ENCODE measurements at regions not wholly inside any gene's neighbourhood (a gene's known extent, or its start where the extent isn't known, plus 50 kb on each side); places are given as distances from the start of the nearest gene placed in this dataset.

GRCh38 chr22:27192135-27192829 is 534.9 kb downstream of the MIAT start:
- DNase-seq = no peak

GRCh38 chr22:27193215-27193614 is 535.8 kb downstream of the MIAT start:
- no peak for DNase-seq

GRCh38 chr22:27193636-27194035 is 536.2 kb downstream of the MIAT start:
- no peak for DNase-seq

GRCh38 chr22:27194096-27194748 is 536.8 kb downstream of the MIAT start:
- no peak for DNase-seq

GRCh38 chr22:27195094-27195493 is 537.7 kb downstream of the MIAT start:
- no peak for DNase-seq

GRCh38 chr22:27195494-27195893 is 538.1 kb downstream of the MIAT start:
- DNase-seq = no peak

- DNase-seq = no peak
These were observed 539.2 kb downstream of the MIAT start for GRCh38 chr22:27196606-27197005.

GRCh38 chr22:27197052-27197451 is 539.7 kb downstream of the MIAT start:
- DNase-seq = no peak

GRCh38 chr22:27197618-27198017 is 540.2 kb downstream of the MIAT start:
- no peak for DNase-seq

- no peak for DNase-seq
These were observed 541.2 kb downstream of the MIAT start for GRCh38 chr22:27198518-27199035.

GRCh38 chr22:27199354-27199753 is 542.0 kb downstream of the MIAT start:
- DNase-seq = no peak

GRCh38 chr22:27201276-27201675 is 543.9 kb downstream of the MIAT start:
- no peak for DNase-seq

- DNase-seq = no peak
These were observed 544.4 kb downstream of the MIAT start for GRCh38 chr22:27201741-27202140.

- DNase-seq = no peak
These were observed 545.9 kb downstream of the MIAT start for GRCh38 chr22:27203276-27203660.

- no peak for DNase-seq
These were observed 546.9 kb downstream of the MIAT start for GRCh38 chr22:27204280-27204679.

GRCh38 chr22:27204817-27205216 is 547.4 kb downstream of the MIAT start:
- no peak for DNase-seq

GRCh38 chr22:27205492-27206373 is 548.3 kb downstream of the MIAT start:
- no peak for DNase-seq

GRCh38 chr22:27206374-27207133 is 549.2 kb downstream of the MIAT start:
- no peak for DNase-seq

GRCh38 chr22:27207266-27207665 is 549.9 kb downstream of the MIAT start:
- DNase-seq = no peak

GRCh38 chr22:27207907-27208306 is 550.5 kb downstream of the MIAT start:
- no peak for DNase-seq

GRCh38 chr22:27210111-27210730 is 552.8 kb downstream of the MIAT start:
- no peak for DNase-seq

- no peak for DNase-seq
These were observed 554.7 kb downstream of the MIAT start for GRCh38 chr22:27212102-27212501.
